TTC549 (cell line): ENCODE measurements at regions not wholly inside any gene's neighbourhood (a gene's known extent, or its start where the extent isn't known, plus 50 kb on each side); places are given as distances from the start of the nearest gene placed in this dataset.

ENCODE experiments used
- FAIRE-seq: peaks from 2 replicates; lab custom pipeline; 2012; peaks lifted over from hg19 to GRCh38; lab: Jason Lieb, UNC

DNA sequence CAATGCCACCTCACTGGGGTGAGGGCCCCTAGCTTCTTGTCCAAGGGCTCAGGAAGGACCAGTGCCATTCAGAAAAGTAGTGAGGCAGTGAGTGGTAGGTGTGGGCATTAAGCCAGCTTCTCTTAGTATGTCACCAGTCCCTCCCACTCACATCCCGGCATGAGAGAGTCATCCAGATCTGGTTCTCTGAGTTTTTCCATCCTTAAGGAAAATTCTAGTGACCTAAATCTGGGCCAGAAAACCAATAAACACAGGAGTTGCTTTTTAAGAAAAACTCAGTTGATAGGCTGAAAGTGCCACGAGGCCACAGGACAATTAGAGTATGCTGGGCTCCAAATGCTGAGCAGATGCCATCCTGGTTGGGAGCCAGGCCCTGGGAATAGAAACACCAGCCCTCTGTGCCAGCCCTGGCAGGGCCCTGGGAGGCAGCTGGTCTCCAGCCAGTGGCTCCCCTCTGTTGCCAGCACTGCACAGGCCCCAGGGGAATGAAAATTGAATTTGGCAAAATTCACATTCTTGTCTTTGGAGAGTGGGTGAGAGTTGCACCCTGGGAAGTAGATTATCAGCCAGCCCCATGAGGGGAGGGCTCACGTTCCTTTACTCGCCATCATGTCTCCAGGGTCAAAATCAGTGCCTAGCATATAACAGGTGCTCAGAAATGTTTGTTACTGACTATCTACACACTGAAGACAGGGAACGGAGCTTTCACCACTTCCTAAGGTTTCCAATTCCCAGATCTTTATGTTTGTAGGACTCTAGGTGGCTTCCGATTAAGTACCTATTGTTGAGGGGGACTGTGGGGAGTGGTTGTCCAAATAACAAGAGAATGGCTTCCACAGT lies 52.8 kb downstream of the FAM43A start:
- no peak for FAIRE-seq

DNA sequence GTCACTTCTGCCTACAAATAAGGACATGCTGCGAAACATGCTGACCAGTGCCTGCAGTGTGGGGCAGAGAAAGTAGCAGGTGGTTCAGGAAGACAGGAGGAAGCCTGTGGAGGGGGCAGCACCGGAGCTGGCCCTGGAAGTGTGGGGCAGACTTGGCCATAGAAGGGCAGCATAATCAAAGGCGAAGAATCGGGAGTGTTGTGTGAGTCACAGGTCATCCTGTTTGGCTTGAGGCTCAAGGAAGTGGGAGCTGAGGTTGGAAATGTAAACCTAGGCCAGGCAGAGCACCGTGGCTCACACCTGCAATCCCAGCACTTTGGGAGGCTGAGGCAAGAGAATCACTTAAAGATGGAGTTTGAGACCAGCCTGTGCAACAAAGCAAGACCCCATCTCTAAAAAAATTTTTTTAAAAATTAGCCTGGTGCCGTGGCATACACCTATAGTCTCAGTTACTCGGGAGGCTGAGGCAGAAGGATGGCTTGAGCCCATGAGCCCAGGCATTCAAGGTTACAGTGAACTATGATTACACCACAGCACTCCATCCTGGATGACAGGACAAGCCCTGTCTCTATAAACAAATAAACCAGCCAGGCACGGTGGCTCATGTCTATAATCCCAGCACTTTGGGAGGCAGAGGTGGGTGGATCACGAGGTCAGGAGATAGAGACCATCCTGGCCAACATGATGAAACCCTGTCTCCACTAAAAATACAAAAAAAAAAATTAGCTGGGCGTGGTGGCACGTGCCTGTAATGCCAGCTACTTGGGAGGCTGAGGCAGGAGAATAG lies 54.0 kb downstream of the FAM43A start:
- no peak for FAIRE-seq

DNA sequence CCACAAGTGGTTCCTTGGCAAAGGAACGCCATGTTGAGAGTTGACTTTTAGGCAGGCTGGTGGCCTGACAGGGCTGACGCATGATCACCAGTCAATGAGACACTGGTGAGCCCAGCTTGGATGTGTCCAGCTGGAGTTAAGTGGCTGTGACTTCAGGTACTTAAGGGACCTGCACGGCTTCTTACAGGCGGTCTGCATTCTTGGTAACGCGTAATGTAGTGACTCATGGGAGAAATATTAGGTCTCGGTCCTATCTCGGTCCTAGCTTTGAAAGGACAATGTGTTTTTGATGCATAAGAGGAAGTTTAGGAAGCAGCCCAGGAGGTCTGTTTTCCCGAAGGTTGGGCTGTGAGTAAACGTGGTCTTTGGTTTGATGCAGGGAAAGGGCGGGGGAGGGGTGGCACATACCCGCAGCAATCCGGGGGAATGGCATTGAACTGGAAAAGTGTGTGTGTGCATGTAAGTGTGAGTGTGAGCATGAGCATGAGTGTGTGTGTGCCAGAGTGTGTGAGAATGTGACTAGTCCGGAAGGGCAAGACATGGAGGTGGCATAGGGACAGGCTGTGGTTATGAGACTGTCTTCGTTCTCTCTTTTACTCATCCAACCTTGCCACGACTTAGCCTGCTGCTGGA lies 55.3 kb downstream of the FAM43A start:
- no peak for FAIRE-seq

DNA sequence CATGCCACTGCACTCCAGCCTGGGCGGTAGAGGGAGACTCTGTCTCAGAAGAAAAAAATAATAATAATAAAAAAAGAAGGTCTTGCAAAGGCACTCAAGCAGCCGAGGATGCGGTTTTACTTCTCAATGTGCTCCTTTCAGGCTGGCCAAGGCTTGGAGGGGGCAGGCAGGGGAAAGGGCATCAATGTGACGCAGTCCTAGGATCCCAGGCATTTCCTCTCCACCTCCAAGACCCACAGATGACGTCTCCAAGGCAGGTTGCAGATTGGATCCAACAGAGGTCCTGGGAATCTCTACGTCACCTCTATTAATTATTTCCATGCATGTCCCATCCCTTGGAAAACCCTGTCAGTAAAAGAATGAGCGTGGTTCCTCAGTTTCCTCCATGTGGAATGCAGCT lies 56.2 kb downstream of the FAM43A start:
- no peak for FAIRE-seq

DNA sequence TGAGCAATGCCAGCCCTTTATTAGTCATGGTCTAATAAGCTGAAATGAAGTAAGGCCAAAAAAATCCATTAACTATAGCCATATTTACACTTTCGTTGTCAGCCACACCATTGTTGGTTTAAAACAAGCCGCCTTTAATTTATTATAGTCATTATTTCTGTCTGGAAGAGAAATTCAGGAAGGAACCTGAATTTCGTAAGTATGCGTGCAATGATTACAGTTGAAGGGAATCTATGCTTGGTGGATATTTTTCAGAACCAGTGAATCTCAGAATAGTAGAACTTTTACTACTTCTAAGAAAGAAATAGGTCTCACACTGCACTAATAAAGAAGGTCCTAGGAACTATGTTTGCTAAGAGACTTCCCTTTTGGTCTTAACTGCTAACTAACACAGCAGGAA lies 59.1 kb downstream of the FAM43A start:
- no peak for FAIRE-seq

DNA sequence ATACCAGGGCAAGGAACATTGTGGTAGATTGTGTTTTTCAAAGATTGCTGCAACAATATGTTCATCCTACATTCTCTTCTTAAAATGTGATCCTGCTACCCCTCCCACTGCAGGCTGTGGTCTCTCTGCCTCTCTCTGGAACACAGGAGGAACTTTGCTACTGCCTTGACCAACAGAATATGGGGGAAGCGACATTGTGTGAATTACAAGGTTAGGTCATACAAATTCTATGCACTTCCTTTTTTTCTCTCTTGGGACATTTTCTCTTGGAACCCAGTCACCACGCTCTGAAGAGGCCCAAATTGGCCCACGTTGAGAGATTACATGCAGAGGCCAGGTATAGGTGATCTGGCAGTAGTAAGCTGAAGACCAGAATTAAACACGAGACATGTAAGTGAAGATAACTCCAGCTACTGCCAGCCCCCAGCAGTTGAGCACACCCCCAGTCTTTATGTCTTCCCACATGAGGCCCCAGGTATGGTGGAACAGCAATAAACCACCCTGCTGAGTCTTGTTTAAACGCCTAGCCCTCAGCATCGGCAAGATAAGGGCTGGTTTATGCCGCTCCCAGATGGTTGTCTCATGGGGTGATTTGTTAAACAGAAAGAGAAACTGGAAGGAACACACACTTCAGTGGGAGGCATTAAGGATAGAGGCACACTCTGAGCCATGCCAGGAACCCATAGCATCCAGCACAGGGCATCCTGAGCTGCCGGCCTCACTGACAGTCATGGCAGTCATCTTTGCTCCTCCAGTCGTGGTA lies 59.9 kb downstream of the FAM43A start:
- no peak for FAIRE-seq

DNA sequence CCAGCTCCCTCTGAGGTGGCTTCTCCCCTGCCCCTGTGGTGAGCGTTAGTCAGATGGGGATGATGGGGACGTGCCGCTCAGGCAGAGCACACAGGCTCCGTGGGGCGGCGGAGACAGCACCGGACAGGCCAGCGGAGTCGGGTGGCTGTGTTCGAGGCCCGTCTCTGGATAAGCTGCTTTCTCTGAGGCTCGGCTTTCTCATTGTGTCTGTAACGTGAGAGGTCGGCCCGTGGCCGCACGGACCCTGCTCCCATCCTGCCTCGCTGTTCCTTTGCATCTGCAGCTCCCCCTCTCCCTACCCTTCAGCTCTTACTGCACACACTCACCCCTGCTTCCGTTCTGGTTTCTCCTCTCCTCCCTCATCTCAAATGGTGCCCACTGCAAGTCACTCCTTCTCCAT lies 62.5 kb downstream of the FAM43A start:
- FAIRE-seq, result no peak

DNA sequence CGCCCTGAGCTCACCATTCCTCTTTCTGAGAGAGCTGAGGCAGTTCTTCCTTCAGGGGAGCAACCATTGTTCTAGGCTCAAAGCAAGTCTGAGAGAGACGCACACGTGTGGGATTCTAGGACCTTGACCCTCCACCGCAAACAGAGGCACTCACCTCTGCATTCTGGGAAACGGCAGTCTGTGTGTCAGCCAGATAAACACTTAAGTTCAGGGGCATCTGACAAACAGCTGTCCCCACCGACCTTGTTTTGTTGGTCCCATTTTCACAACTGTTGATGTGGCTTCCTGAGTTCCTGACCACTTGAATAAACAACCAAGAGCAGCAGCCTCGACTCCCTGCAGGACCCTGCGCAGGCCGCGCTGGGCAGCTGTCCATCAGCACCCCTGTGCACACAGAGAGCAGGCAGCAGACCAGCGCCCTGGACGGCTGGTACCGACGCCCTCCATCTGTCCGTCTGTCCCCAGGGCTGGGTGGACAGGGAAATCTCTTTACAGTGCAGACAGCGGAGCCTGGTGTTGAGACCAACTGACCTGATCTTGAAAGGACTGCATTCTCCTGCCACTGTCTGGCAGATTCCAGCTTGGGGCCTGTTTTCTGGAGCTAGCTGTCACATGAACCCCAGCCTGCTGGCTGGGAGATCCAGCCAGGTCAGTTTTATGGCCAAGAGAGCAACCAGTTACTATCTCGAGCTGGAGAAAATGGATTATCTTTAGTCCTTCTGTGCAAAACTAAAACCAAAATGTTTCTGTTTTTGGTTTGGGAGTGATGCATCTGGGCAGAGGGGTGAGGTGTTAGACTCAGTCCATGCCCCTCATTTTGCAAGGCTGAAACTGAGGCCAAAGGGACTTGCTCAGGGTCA lies 64.2 kb downstream of the FAM43A start:
- FAIRE-seq, result no peak

DNA sequence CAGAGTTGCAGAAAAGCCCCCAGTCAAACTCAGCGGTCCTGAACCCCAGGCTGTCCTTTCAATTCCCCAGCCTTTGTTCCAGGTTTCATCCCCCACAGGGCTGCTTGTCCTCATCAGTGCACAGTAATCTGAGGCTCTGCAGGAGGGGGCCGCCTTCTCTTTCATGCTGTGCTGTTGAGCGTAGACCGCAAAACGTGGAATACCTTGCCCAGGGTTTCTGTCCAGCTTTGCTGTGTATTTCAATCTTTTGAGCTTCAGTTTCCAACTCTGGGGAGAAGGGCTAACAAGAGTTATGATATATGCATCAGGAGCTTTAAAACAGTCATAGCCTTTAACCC lies 64.8 kb downstream of the FAM43A start:
- FAIRE-seq, result no peak

DNA sequence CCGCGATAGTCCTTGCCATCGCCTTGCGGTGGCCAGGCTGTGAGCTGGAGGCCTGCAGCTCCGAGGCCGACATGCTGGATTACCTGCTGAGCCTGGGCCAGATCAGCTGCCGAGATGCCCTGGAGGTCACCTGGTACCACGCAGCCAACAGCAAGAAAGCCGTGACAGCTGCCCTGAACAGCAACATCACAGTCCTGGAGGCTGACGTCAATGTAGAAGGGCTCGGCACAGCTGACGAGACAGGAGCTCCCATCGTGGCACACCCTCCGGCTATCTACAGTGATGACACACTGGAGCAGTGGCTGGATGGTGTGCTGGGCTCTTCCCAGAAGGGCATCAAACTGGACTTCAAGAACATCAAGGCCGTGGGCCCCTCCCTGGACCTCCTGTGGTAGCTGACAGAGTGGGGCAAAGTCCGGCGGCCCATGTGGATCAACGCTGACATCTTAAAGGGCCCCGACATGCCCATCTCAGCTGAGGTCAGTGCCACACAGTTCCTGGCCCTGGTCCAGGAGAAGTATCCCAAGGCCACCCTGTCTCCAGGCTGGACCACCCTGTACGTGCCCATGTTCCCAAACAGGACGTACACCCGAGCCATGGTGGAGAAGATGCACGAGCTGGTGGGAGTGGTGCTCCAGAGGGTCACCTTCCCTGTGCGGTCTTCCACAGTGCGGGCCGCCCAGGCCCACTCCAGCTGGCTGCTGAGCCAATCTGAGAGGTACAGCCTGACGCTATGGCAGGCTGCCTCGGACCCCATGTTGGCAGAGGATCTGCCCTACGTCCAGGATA lies 70.2 kb downstream of the FAM43A start:
- FAIRE-seq, result no peak

DNA sequence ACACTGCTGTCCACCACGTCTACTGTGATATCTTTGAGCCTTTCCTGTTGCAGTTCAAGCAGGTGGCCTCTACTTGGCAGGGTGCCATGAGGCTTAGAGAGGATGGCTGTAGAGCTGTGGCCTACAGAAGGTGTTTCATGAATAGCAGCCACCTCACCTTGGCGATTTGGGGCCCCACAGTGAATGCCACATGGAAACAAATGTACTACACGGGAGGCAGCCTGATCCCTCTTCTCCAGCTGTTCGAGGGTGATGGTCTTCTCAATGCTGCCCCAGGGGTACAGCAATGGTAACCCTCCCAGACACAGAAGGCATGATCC lies 70.7 kb downstream of the FAM43A start:
- no peak for FAIRE-seq

DNA sequence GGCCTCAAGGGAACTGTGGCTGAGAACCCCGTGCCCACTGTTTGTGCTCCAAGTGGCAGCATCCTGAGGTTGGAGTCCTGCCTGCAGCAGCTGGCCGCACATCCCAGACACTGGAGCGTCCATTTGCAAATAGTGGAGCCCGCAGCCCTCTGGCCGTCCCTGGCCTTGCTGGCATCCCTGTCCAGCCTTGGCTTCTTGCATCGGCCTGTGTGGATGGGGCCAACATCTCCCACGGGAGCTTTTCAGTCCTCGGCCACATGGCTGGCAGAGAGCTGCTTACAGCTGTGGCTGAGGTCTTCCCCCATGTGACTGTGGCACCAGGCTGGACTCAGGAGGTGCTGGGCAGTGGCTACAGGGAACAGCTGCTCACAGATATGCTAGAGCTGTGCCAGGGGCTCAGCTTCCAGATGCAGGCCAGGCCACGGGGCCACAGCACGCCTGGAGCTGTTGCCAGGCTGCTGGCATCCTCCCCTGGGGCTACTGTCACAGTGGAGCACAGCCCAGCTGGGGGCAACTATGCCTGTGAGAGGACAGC lies 71.2 kb downstream of the FAM43A start:
- FAIRE-seq, result no peak

DNA sequence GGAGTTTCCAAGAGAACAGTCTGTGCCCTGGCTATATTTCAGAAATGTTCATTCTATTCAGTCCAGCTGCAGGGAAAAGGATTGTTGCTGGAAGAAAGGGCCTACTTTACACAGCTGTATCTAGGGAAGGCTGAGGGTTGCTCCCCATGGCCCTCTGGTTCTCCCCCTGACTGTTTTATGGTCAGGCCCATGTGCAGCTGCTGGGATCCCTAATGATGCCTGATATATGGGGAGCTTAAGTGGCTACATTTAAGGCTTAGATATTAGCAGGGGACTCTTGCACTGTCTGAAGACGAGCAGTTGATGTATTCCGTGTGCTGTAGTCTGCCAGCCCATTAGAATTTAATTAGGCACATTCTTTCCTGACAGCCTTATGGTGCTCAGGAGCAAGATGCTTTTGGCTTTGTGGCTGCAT lies 72.0 kb downstream of the FAM43A start:
- no peak for FAIRE-seq

DNA sequence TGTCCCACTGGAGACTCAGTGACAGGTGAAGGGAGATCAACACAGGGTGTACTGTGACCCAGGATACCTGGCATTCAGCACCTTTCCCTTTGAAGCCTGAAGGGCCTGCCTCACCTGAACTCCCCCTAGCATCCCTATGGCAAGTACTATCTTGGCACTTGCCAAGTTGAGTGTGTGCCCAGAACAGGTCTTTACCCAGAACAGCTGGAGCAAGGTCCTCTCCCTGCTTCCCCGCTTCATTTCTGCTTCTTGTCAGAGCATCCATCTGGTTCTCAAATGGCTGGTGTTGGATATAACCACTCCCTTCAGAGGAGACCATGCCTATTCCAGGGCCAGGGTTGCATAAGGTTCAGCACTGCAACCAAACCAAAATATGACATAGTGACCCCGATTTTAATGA lies 73.0 kb downstream of the FAM43A start:
- no peak for FAIRE-seq

DNA sequence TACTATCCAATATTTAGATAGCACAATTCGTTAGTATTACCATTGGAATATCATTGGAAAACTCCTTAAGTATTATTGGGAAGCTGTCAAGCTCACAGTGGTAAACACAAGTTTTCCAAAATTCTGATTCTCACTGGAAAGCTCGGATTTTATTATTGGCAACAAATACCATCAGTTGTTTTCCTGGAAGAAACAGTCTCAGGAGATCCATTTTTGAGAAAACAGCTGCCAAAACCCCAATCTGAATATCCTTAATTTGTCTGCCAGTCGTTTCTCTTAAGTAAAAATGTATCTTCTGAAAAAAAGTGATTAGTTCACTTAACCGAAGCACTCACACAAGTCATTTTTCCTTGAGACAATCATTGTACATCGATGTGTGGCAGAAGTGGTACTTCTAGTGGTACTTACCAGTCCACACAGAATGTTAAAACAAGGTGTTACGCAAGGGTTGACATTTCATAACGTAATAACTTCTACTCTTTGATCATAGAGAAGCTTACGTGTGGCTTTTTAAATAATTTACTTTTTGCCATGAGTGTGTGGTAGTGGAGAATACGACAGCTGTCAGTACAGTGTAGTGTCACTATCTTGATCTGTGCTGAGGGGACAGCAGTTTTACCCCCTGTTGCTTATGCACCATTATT lies 74.9 kb downstream of the FAM43A start:
- FAIRE-seq, result no peak

DNA sequence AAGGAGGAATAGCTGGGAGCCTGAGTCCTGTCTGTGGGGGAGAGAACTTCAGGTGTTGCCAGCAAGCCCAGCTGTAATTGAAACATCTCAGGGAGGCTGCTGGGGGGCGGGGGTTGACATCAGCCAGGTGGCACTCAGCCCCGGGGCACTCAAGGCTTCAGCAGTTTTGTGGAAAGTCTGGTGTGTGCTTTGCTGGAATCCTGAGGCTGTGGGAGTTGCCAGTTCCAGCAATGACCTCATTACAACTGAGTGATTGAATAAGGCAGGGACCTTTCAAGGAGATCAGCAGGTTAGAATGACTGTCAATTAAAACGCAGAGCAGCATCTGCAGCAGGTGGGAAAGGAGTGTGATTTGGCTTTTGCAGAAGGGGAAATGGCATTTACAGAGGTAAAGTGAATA lies 75.7 kb downstream of the FAM43A start:
- no peak for FAIRE-seq

DNA sequence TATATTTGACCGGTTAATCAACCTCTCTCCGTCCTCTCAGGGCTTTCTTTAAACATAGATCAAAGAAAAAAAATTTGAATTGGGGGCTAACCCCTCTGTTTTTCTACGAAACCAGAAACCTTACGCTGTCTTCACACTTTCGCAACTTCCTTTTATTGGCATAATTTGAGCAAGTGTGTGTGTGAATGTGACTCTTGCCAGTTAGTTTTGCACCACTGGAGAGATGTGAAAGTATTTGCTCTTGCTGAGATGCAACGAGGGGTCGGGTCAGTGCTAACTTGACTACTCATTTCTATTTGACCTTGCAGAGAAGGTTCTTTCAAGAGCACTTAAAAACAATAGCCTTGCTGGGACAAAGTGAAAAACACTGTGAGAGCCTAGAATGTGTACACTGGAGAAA lies 81.2 kb downstream of the FAM43A start:
- no peak for FAIRE-seq

DNA sequence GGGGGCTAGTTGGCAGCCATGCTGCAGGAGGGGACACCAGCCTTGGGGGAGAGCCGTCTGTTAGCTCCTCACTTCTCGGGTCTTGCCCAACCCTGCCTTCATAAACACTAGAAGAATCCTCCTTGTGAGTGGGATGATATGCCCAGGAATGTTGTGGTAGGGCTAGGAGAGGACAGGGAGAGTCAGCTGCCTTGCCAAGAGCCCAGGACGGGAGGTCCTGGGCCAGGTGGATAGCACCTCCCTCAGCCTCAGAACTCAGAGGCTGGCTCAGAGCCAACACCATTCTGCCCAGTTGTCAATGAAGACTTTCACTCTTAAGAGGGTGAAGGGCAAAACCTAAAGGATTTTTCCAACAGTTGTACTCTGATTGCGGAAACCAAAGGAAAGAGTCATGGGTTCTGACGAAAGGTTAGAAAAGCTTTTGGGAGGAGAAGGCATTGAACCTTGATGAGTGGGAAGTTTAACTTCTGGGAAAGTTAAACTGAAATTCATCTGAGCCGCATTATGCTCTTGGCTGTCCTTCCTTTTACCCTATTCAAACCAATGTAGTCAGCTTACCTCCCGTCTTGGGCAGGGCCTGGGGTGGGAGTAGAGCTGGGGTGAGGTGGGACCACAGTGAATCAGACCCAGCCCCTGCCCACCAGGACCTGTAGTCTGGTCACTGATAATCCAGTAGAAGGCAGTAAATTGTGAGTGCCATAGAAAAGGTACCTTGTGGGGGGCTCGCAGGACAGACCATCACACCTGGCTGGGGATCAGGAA lies 81.9 kb downstream of the FAM43A start:
- no peak for FAIRE-seq

DNA sequence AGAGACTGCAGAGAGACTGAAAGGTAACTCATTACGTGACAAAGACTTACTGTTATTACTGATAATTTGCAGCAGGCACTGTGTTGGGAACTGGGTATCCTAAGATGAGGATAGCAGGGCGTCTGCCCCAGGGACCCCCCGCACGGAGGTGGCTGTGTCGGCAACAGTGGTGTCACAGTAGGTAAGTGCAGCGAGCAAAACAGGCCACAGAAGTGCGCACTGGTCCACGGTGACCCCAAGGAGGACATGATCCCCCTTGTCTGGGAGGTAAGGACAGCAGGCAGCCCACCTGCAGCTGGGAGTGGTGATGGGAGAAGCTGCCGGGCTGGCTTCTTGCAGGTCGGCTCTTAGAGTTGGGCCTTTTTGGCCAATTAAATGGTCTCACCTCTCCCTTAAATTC lies 82.9 kb downstream of the FAM43A start:
- no peak for FAIRE-seq
